Stimulated activated naive CD8-positive, alpha-beta T cell treated with anti-CD3 and anti-CD28 coated beads, Interleukin-15, Interleukin-2, amounts not matched to agents 100 ng/mL and 50 ng/mL, for 24 hours (primary cell): ENCODE measurements at regions not wholly inside any gene's neighbourhood (a gene's known extent, or its start where the extent isn't known, plus 50 kb on each side); places are given as distances from the start of the nearest gene placed in this dataset.
A peak's percentile ranks its signal among the peaks of the same experiment; 100 is the strongest.

Source experiments
- H3K27ac Mint-ChIP-seq: one replicate; pipeline ENCODE4 v1.8.0; 2021; ENCODE audit warnings: mild to moderate bottlenecking, mixed read lengths
- H3K27me3 Mint-ChIP-seq: one replicate; pipeline ENCODE4 v1.8.0; 2021; ENCODE audit warnings: mixed read lengths
- H3K36me3 Mint-ChIP-seq: one replicate; pipeline ENCODE4 v1.8.0; 2021; ENCODE audit warnings: low read depth, mixed read lengths
- H3K4me1 Mint-ChIP-seq: one replicate; pipeline ENCODE4 v1.8.0; 2021; ENCODE audit warnings: low read depth, mixed read lengths
- H3K4me3 Mint-ChIP-seq: one replicate; pipeline ENCODE4 v1.8.0; 2021; ENCODE audit warnings: mild to moderate bottlenecking, mixed read lengths
- H3K9me3 Mint-ChIP-seq: one replicate; pipeline ENCODE4 v1.8.0; 2021; ENCODE audit warnings: mixed read lengths

DNA sequence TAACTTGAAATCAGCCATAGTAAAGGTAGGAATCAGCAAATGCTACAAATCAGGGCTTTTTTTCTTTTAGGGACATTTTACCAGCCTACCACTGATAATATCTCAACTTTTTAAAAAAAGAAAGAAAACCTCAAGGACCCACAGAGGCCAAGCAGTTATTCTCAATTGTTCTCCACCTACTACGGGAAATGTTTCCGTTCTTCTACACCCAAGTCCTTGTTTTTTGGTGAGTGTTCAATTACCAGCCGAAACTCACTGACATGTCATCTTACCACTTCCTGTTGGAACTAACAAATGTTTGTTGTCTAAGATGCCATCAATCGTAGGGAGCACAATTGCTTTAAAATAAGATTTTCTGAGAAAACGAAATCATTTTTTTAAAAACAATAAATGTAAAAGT is 50.2 kb upstream of the CDK1 start:
- Mint-ChIP-seq H3K4me1 (peaks cover 23% of the 10 kb centered on the region), H3K27ac (no peak overlapping the region), H3K4me3 (no peak overlapping the region), H3K36me3 (no peaks in the 10 kb centered on the region), H3K27me3 (peaks cover 27% of the 10 kb centered on the region), H3K9me3 (no peaks in the 10 kb centered on the region)

- H3K9me3 Mint-ChIP-seq, result no peaks in the 10 kb centered on the region
- H3K27ac Mint-ChIP-seq, result no peak overlapping the region
- no peak overlapping the region for H3K4me3 Mint-ChIP-seq
- H3K4me1 Mint-ChIP-seq, result peaks cover 9% of the 10 kb centered on the region
- no peaks in the 10 kb centered on the region for H3K36me3 Mint-ChIP-seq
- H3K27me3 Mint-ChIP-seq, result peaks cover 12% of the 10 kb centered on the region
These were observed 52.0 kb upstream of the CDK1 start for GRCh38 chr10:60726257-60726656.

- Mint-ChIP-seq H3K27ac (no peak overlapping the region), H3K9me3 (no peaks in the 10 kb centered on the region), H3K27me3 (peaks cover 11% of the 10 kb centered on the region), H3K4me3 (no peak overlapping the region), H3K4me1 (peaks cover 2% of the 10 kb centered on the region), H3K36me3 (no peaks in the 10 kb centered on the region)
These were observed 55.7 kb upstream of the CDK1 start for GRCh38 chr10:60722623-60723022.

DNA sequence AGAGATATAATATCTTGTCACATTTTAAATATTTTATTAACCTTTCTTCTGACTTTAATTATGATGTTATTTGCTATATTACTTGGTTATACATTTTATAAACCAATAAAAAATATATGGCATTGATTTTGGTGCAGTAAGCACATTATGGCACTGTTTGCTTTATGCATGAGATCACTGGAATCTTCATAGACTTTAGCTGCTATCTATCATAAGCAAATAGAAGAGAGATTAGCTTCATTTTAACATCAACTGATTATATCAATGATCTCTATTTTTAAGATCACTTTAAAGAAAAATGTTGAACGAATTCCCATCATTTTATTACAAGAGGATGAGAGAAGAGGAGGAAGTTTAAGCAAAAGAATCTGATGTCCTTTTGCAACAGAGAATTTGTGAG is 58.6 kb upstream of the CDK1 start:
- H3K27ac Mint-ChIP-seq, result no peak overlapping the region
- no peak overlapping the region for H3K4me3 Mint-ChIP-seq
- H3K4me1 Mint-ChIP-seq, result no peaks in the 10 kb centered on the region
- H3K27me3 Mint-ChIP-seq, result peaks cover 8% of the 10 kb centered on the region
- no peaks in the 10 kb centered on the region for H3K9me3 Mint-ChIP-seq
- H3K36me3 Mint-ChIP-seq, result no peaks in the 10 kb centered on the region

DNA sequence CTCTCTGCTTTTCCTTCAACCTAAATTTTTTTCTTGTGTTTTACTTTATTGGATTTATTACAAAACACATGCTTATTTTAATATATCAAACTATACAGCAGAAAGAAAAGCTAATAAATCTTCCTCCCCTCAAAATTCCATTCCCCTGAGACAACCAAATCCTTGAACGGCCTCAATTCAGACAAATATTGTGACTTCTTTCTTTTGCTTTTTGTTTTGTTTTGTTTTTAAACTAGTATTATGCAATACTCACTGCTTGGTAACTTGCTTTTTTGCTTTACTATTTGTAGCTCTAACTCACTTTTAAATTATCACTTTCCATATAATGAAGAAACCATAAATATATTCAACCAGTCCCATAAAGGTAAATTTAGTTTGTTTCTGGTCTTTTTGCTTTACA is 59.4 kb upstream of the CDK1 start:
- Mint-ChIP-seq H3K9me3 (no peaks in the 10 kb centered on the region), H3K27me3 (peaks cover 10% of the 10 kb centered on the region), H3K36me3 (no peaks in the 10 kb centered on the region), H3K27ac (no peak overlapping the region), H3K4me3 (no peak overlapping the region), H3K4me1 (peaks cover 6% of the 10 kb centered on the region)

DNA sequence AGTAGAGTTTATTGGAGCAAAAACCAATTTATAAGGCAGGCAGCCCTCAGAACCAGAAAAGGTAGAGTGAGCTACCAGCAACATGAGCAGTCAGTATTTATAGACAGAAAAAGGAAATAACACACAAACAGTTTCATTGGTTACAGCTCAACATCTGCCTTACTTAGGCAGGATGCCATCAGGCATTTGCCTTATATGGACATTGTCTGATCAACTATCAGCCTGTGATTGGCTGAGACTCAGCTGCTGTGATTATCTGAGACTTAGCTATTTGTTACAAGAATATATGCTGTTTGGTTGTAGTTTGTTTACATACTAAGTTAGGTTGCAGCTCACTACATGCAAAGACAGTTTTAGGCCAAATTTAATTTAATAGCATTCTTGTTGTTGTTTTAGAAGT is 60.4 kb upstream of the CDK1 start:
- Mint-ChIP-seq H3K4me3 (no peak overlapping the region), H3K27me3 (peaks cover 10% of the 10 kb centered on the region), H3K36me3 (no peaks in the 10 kb centered on the region), H3K9me3 (no peaks in the 10 kb centered on the region), H3K4me1 (peaks cover 6% of the 10 kb centered on the region), H3K27ac (no peak overlapping the region)

- Mint-ChIP-seq H3K9me3 (no peaks in the 10 kb centered on the region), H3K27me3 (peaks cover 10% of the 10 kb centered on the region), H3K27ac (peak overlapping the region; percentile 41), H3K4me3 (no peak overlapping the region), H3K36me3 (no peaks in the 10 kb centered on the region), H3K4me1 (peaks cover 6% of the 10 kb centered on the region)
These were observed 64.0 kb upstream of the CDK1 start for GRCh38 chr10:60714233-60714632.

DNA sequence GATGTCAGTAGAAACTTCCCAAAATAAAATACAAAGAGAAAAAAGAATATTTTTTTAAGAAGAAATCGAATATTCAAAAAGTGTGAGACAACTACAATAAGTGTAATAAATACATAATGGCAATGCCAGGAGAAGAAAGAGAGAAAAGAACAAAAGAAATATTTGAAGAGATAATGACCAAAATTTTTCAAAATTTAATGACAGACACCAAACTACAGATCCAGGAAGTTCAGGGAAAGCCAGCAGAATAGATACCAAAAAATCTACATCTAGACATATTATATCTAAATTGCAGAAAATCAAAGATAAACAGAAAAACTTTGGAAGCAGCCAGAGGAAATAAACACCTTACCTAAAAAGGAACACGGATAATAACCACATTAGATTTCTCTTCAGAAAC is 66.8 kb upstream of the CDK1 start:
- Mint-ChIP-seq H3K9me3 (no peaks in the 10 kb centered on the region), H3K4me3 (no peak overlapping the region), H3K27ac (no peak overlapping the region), H3K36me3 (no peaks in the 10 kb centered on the region), H3K4me1 (peaks cover 6% of the 10 kb centered on the region), H3K27me3 (peaks cover 14% of the 10 kb centered on the region)

GRCh38 chr10:60710041-60710440 is 68.2 kb upstream of the CDK1 start:
- Mint-ChIP-seq H3K27ac (no peak overlapping the region), H3K4me1 (peaks cover 6% of the 10 kb centered on the region), H3K9me3 (no peaks in the 10 kb centered on the region), H3K4me3 (no peak overlapping the region), H3K36me3 (no peaks in the 10 kb centered on the region), H3K27me3 (peaks cover 14% of the 10 kb centered on the region)

DNA sequence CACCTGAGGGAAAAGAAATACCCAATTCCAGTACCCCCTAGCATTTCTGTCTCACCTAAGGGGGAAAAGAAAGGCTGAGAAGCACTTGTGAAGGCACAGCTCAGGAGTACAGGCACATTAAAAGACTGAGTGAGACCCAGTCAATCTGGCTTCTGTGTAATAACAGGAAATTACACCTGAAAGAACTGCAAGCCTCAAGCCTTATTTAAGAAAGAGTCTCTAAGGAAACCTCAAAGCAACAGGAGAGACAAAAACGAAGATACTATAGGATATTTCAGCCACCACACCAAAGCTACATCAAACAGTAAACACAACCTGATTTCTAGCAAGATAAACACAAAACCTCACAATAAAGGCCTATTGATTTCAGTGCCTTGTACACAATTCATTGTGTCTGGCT is 69.6 kb upstream of the CDK1 start:
- H3K36me3 Mint-ChIP-seq, result no peaks in the 10 kb centered on the region
- no peaks in the 10 kb centered on the region for H3K4me1 Mint-ChIP-seq
- H3K9me3 Mint-ChIP-seq, result no peaks in the 10 kb centered on the region
- H3K27ac Mint-ChIP-seq, result no peak overlapping the region
- peaks cover 11% of the 10 kb centered on the region for H3K27me3 Mint-ChIP-seq
- H3K4me3 Mint-ChIP-seq, result no peak overlapping the region

DNA sequence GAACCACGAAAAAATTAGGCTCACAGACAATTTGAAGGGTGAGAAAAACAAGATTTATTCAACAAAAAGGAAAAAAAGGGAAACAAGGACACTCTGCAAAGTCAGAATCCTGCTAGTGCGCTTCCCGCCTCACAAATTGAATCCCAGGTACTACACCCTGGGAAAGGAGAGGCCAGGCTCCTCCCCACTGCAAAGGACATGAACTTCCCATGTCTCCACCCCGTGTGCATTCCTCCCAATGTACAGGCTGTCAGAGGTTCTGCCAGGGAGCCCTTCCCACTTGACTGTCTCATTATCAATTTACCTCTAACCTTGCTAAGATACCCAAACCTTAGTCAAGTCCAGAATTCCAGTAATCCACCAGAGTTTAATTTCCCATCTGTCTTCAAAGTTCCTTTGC is 70.4 kb upstream of the CDK1 start:
- Mint-ChIP-seq H3K9me3 (no peaks in the 10 kb centered on the region), H3K27ac (no peak overlapping the region), H3K27me3 (peaks cover 8% of the 10 kb centered on the region), H3K36me3 (no peaks in the 10 kb centered on the region), H3K4me3 (no peak overlapping the region), H3K4me1 (no peaks in the 10 kb centered on the region)

GRCh38 chr10:60706146-60706545 is 72.1 kb upstream of the CDK1 start:
- no peak overlapping the region for H3K4me3 Mint-ChIP-seq
- H3K9me3 Mint-ChIP-seq, result no peaks in the 10 kb centered on the region
- no peak overlapping the region for H3K27ac Mint-ChIP-seq
- no peaks in the 10 kb centered on the region for H3K4me1 Mint-ChIP-seq
- no peaks in the 10 kb centered on the region for H3K36me3 Mint-ChIP-seq
- H3K27me3 Mint-ChIP-seq, result peaks cover 4% of the 10 kb centered on the region

- peaks cover 4% of the 10 kb centered on the region for H3K27me3 Mint-ChIP-seq
- no peak overlapping the region for H3K27ac Mint-ChIP-seq
- no peaks in the 10 kb centered on the region for H3K4me1 Mint-ChIP-seq
- H3K4me3 Mint-ChIP-seq, result no peak overlapping the region
- no peaks in the 10 kb centered on the region for H3K9me3 Mint-ChIP-seq
- H3K36me3 Mint-ChIP-seq, result no peaks in the 10 kb centered on the region
These were observed 72.9 kb upstream of the CDK1 start for GRCh38 chr10:60705376-60705775.

DNA sequence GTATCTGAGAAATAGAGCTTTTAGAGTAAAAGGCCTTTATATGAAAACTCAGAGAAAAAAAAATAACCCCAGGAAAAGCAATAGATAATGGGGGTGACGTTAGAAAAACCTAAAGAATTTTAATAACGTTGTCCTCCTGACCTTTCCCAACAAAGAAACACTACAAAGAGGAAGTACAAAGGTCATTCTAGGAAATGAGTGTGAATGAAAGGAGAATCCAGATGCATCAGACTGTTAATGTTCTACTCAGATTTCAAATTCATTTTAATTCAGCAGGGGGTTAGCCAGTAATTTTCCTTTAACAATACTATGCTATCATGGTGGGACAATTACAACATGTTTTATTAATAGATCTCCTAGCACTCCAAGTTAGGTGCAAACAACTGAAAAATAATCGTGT is 73.8 kb upstream of the CDK1 start:
- Mint-ChIP-seq H3K4me1 (no peaks in the 10 kb centered on the region), H3K36me3 (no peaks in the 10 kb centered on the region), H3K27ac (no peak overlapping the region), H3K27me3 (peaks cover 4% of the 10 kb centered on the region), H3K9me3 (no peaks in the 10 kb centered on the region), H3K4me3 (no peak overlapping the region)

GRCh38 chr10:60703266-60704041 is 74.8 kb upstream of the CDK1 start:
- Mint-ChIP-seq H3K4me3 (no peak overlapping the region), H3K36me3 (no peaks in the 10 kb centered on the region)

DNA sequence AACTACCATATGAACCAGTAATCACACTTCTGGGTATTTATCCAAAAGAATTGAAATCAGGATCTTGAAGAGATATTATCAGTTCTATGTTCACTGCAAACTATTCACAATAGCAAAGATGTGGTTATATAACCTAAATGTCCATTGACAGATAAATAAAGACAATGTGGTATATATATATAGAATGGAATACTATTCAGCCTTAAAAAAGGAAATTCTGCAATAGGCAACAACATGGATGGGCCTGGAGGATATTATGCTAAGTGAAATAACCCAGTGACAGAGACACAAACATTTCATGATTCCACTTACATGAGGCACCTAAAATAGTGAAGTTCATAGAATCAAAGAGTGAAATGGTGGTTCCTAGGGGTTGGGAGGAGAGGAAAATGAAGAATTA is 90.6 kb upstream of the CDK1 start:
- H3K4me1 Mint-ChIP-seq, result no peaks in the 10 kb centered on the region
- no peak overlapping the region for H3K4me3 Mint-ChIP-seq
- H3K9me3 Mint-ChIP-seq, result peaks cover 3% of the 10 kb centered on the region
- H3K36me3 Mint-ChIP-seq, result no peaks in the 10 kb centered on the region
- H3K27ac Mint-ChIP-seq, result no peak overlapping the region
- no peaks in the 10 kb centered on the region for H3K27me3 Mint-ChIP-seq

More at GRCh38 chr10:60703266-60704041, 74.8 kb upstream of the CDK1 start:
- Mint-ChIP-seq H3K9me3 (no peaks in the 10 kb centered on the region), H3K4me1 (no peaks in the 10 kb centered on the region), H3K27me3 (peaks cover 4% of the 10 kb centered on the region), H3K27ac (no peak overlapping the region)
